ENCODE measurements at regions not wholly inside any gene's neighbourhood (a gene's known extent, or its start where the extent isn't known, plus 50 kb on each side); places are given as distances from the start of the nearest gene placed in this dataset.

- no peak for DNase-seq
Observed at GRCh38 chr10:118175148-118175547, 128.4 kb upstream of the RAB11FIP2 start.

- DNase-seq: no peak
Observed at GRCh38 chr10:118173296-118173695, 126.6 kb upstream of the RAB11FIP2 start.

- no peak for DNase-seq
Observed at GRCh38 chr10:118171861-118172260, 125.1 kb upstream of the RAB11FIP2 start.

- DNase-seq: no peak
Observed at GRCh38 chr10:118167056-118167700, 120.4 kb upstream of the RAB11FIP2 start.

GRCh38 chr10:118163217-118163616 is 116.5 kb upstream of the RAB11FIP2 start:
- DNase-seq: no peak

- no peak for DNase-seq
Observed at GRCh38 chr10:118161461-118162246, 114.9 kb upstream of the RAB11FIP2 start.

GRCh38 chr10:118153287-118153686 is 106.5 kb upstream of the RAB11FIP2 start:
- no peak for DNase-seq

- no peak for DNase-seq
Observed at GRCh38 chr10:118151461-118151860, 104.7 kb upstream of the RAB11FIP2 start.

GRCh38 chr10:118148247-118148646 is 101.5 kb upstream of the RAB11FIP2 start:
- DNase-seq: no peak

- no peak for DNase-seq
Observed at GRCh38 chr10:118145256-118145655, 98.5 kb upstream of the RAB11FIP2 start.

- DNase-seq: no peak
Observed at GRCh38 chr10:118141471-118141870, 94.7 kb upstream of the RAB11FIP2 start.

- no peak for DNase-seq
Observed at GRCh38 chr10:118139321-118139720, 92.6 kb upstream of the RAB11FIP2 start.

- no peak for DNase-seq
Observed at GRCh38 chr10:118128675-118129074, 81.9 kb upstream of the RAB11FIP2 start.

GRCh38 chr10:118118716-118119115 is 72.0 kb upstream of the RAB11FIP2 start:
- no peak for DNase-seq

GRCh38 chr10:118116715-118117449 is 70.1 kb upstream of the RAB11FIP2 start:
- DNase-seq: no peak

GRCh38 chr10:118116362-118116714 is 69.6 kb upstream of the RAB11FIP2 start:
- DNase-seq: no peak

- no peak for DNase-seq
Observed at GRCh38 chr10:118115701-118116100, 69.0 kb upstream of the RAB11FIP2 start.

- DNase-seq: no peak
Observed at GRCh38 chr10:118114992-118115391, 68.3 kb upstream of the RAB11FIP2 start.

- DNase-seq: no peak
Observed at GRCh38 chr10:118112543-118113125, 65.9 kb upstream of the RAB11FIP2 start.

GRCh38 chr10:118110750-118111149 is 64.0 kb upstream of the RAB11FIP2 start:
- no peak for DNase-seq

GRCh38 chr10:118108194-118109026 is 61.7 kb upstream of the RAB11FIP2 start:
- DNase-seq: no peak

GRCh38 chr10:118107541-118107940 is 60.8 kb upstream of the RAB11FIP2 start:
- no peak for DNase-seq
